GM19395 (cell line): ENCODE measurements at regions not wholly inside any gene's neighbourhood (a gene's known extent, or its start where the extent isn't known, plus 50 kb on each side); places are given as distances from the start of the nearest gene placed in this dataset.

Source experiments
- ATAC-seq: cut with Tn5 transposase; IDR thresholded peaks from one replicate; pipeline ENCODE4 v1.9.1; 2021; ENCODE audit warnings: mild to moderate bottlenecking, moderate library complexity; ENCODE audit not compliant: unreplicated experiment

DNA sequence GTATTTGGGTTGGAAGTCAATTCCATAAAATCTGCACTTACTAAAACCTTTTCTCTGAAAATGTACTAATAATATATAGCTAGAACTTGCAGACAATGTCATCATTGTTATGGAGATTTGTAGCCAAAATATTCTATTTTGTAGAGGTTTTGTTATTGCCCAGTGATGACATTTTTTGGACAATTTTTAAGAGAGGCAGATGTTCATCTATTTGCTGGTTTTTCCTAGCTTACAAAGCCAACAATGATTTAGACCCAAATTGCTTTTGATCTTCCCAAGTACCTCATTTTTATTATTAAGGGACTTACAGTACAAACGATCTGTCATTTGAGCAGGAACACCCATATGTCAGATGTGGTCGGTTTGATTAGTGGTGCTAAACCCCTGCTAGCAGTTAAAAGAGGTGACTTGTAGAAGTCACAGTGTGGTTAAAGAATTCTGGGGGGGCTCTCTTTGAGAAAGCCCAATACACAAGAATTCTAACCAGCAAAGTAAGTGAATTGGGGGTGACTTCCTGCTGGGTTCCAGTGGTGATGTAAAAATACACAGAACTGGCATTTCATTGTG is 136.2 kb downstream of the KIT start:
- no peak for ATAC-seq
